Glutamatergic neuron (in vitro differentiated cells): ENCODE measurements at regions not wholly inside any gene's neighbourhood (a gene's known extent, or its start where the extent isn't known, plus 50 kb on each side); places are given as distances from the start of the nearest gene placed in this dataset.

ENCODE experiments used
- DNase-seq: peaks from one replicate; pipeline ENCODE4 v3.0.0; 2022
- H3K27ac Mint-ChIP-seq: one replicate; pipeline ENCODE4 v1.8.0; 2020; ENCODE audit warnings: mild to moderate bottlenecking, mixed read lengths, inconsistent platforms; ENCODE audit not compliant: unreplicated experiment
- H3K27me3 Mint-ChIP-seq: one replicate; pipeline ENCODE4 v1.8.0; 2020; ENCODE audit warnings: mild to moderate bottlenecking, moderate library complexity, mixed read lengths, inconsistent platforms; ENCODE audit not compliant: unreplicated experiment
- H3K36me3 Mint-ChIP-seq: one replicate; pipeline ENCODE4 v1.8.0; 2020; ENCODE audit warnings: mild to moderate bottlenecking, mixed read lengths, inconsistent platforms; ENCODE audit not compliant: unreplicated experiment
- H3K4me1 Mint-ChIP-seq: one replicate; pipeline ENCODE4 v1.8.0; 2020; ENCODE audit warnings: mild to moderate bottlenecking, low read depth, mixed read lengths, inconsistent platforms; ENCODE audit not compliant: unreplicated experiment
- H3K4me3 Mint-ChIP-seq: one replicate; pipeline ENCODE4 v1.8.0; 2020; ENCODE audit warnings: mild to moderate bottlenecking, mixed read lengths, inconsistent platforms; ENCODE audit not compliant: unreplicated experiment
- H3K9me3 Mint-ChIP-seq: one replicate; pipeline ENCODE4 v1.8.0; 2020; ENCODE audit warnings: mild to moderate bottlenecking, moderate library complexity, mixed read lengths, inconsistent platforms; ENCODE audit not compliant: unreplicated experiment
- TF ChIP-seq, protein P1 (sequence below): fragments of 200-600 bp; sonication (generic); IDR thresholded peaks from one replicate; pipeline ENCODE4 v1.5.0; 2021; ENCODE audit not compliant: partially characterized antibody, unreplicated experiment

DNA sequence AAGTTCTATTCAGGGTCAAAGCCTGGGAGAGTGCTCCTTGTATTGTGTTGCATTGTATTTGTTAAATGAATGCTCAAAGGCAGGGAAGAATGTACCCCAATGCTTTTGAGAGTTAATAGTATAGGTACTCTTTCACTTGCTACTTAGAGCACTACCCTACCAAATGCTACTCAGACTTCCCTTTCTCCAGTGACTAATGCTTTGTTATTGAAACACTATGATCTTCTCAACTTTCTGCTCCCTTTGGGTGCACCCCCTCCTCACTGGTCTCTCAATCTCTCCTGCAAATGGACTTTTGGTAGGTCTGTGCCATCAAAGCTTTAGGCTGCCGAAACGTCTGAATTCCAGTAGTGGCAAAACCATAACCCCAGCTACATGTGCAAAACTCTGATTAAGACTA, 177.7 kb upstream of the AHR start:
- H3K27me3 Mint-ChIP-seq = peaks cover 1% of the 10 kb centered on the region
- TF ChIP-seq, protein P1, sequence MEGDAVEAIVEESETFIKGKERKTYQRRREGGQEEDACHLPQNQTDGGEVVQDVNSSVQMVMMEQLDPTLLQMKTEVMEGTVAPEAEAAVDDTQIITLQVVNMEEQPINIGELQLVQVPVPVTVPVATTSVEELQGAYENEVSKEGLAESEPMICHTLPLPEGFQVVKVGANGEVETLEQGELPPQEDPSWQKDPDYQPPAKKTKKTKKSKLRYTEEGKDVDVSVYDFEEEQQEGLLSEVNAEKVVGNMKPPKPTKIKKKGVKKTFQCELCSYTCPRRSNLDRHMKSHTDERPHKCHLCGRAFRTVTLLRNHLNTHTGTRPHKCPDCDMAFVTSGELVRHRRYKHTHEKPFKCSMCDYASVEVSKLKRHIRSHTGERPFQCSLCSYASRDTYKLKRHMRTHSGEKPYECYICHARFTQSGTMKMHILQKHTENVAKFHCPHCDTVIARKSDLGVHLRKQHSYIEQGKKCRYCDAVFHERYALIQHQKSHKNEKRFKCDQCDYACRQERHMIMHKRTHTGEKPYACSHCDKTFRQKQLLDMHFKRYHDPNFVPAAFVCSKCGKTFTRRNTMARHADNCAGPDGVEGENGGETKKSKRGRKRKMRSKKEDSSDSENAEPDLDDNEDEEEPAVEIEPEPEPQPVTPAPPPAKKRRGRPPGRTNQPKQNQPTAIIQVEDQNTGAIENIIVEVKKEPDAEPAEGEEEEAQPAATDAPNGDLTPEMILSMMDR = no peak
- H3K9me3 Mint-ChIP-seq = no peaks in the 10 kb centered on the region
- no peak overlapping the region for H3K4me3 Mint-ChIP-seq
- no peak for DNase-seq
- H3K27ac Mint-ChIP-seq = no peak overlapping the region
- H3K4me1 Mint-ChIP-seq = peaks cover 8% of the 10 kb centered on the region
- H3K36me3 Mint-ChIP-seq = no peaks in the 10 kb centered on the region

DNA sequence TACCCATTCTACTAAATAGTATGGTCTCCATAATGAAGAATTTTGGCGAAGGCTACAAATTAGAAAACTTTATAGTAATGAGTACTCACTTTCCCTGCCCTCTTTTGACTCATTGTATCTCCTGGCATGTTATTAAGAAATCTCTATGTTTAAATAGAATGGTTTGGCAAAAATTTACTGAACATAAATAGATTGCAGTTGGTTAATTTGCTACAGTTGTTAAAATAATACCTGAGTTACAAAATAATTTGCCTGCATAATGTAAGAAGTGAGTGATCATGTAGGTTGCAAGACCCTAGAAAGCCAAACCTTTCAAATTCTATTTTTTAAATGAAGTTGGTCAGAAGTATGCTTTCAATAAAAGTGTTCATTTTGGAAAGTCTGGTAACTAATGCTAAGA, 176.8 kb upstream of the AHR start:
- Mint-ChIP-seq H3K4me1 (peaks cover 8% of the 10 kb centered on the region), H3K36me3 (no peaks in the 10 kb centered on the region), H3K4me3 (no peak overlapping the region), H3K9me3 (no peaks in the 10 kb centered on the region), H3K27ac (no peak overlapping the region), H3K27me3 (peaks cover 1% of the 10 kb centered on the region)
- no peak for DNase-seq
- TF ChIP-seq, protein P1 = no peak

GRCh38 chr7:17123020-17123419, 175.4 kb upstream of the AHR start:
- DNase-seq = no peak
- Mint-ChIP-seq H3K4me1 (peaks cover 8% of the 10 kb centered on the region), H3K9me3 (no peaks in the 10 kb centered on the region), H3K27ac (no peak overlapping the region), H3K36me3 (no peaks in the 10 kb centered on the region), H3K27me3 (peaks cover 1% of the 10 kb centered on the region), H3K4me3 (no peak overlapping the region)
- TF ChIP-seq, protein P1 = no peak

GRCh38 chr7:17126413-17127268, 171.8 kb upstream of the AHR start:
- no peaks in the 10 kb centered on the region for H3K9me3 Mint-ChIP-seq
- no peak overlapping the region for H3K4me3 Mint-ChIP-seq
- peaks cover 8% of the 10 kb centered on the region for H3K4me1 Mint-ChIP-seq
- TF ChIP-seq, protein P1 = no peak
- no peaks in the 10 kb centered on the region for H3K27me3 Mint-ChIP-seq
- no peak for DNase-seq
- no peaks in the 10 kb centered on the region for H3K36me3 Mint-ChIP-seq
- H3K27ac Mint-ChIP-seq = no peak overlapping the region

GRCh38 chr7:17129218-17129617, 169.2 kb upstream of the AHR start:
- no peak overlapping the region for H3K27ac Mint-ChIP-seq
- no peaks in the 10 kb centered on the region for H3K36me3 Mint-ChIP-seq
- H3K9me3 Mint-ChIP-seq = no peaks in the 10 kb centered on the region
- H3K4me1 Mint-ChIP-seq = peaks cover 5% of the 10 kb centered on the region
- H3K4me3 Mint-ChIP-seq = no peak overlapping the region
- no peaks in the 10 kb centered on the region for H3K27me3 Mint-ChIP-seq
- TF ChIP-seq, protein P1 = no peak
- no peak for DNase-seq
